ENCODE measurements at regions not wholly inside any gene's neighbourhood (a gene's known extent, or its start where the extent isn't known, plus 50 kb on each side); places are given as distances from the start of the nearest gene placed in this dataset.

DNA sequence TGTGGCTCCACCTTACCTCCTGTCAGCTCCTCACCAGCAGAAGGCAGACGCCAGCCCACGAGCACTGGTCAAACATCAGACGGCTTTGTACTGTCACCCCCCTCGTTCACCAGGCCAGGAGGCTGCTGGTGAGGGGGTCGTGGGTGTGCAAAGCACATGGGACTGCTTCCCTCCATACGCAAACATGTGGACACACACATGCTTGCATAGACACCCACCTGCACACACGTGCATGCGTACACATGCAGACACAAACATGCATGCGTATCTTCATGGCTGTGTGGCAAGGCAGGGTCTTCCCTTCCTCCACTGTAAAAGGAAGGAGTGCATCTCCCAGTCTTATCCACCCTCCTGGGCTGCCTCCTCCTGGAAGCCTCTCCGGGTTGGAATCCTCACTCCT is 178.5 kb downstream of the OLFM1 start:
- Histone ChIP-seq H3K4me1 (replicated peaks in 1 of 2; ENCODE audit: control insufficient read depth in 2 of 2, insufficient read depth in 2 of 2, low read length in 2 of 2) (no peaks in the 10 kb centered on the region; a peak in 1 of 5 replicates), H2AFZ (ENCODE audit: low read depth, low read length) (no peak overlapping the region), H3K9me1 (ENCODE audit: control insufficient read depth, insufficient read depth, low read length) (no peaks in the 10 kb centered on the region), H3K36me3 (ENCODE audit: control insufficient read depth, insufficient read depth, low read length) (no peaks in the 10 kb centered on the region), H3K9ac (ENCODE audit: insufficient read depth in 1 of 2, low read depth in 2 of 2, low read length in 2 of 2) (no peak overlapping the region), H3K9me3 (replicated peaks; ENCODE audit: control insufficient read depth, insufficient read depth, low read depth, low read length) (no peaks in the 10 kb centered on the region), H3K4me2 (ENCODE audit: insufficient read depth, low read length) (no peak overlapping the region), H4K20me1 (replicated peaks; ENCODE audit: control insufficient read depth, insufficient read depth, low read length) (0 out of 2 replicates have a peak, but pooled peaks cover 4% of the 10 kb centered on the region), H3K27ac (ENCODE audit: extremely low read depth, low read depth, low read length) (no peak overlapping the region), H3K4me3 (no peak overlapping the region), H3K79me2 (ENCODE audit: control insufficient read depth, insufficient read depth, low read length) (no peaks in the 10 kb centered on the region), H3K27me3 (ENCODE audit: control insufficient read depth in 2 of 2, insufficient read depth in 2 of 2, low read length in 2 of 2) (peaks cover 6 to 62% of the 10 kb centered on the region in 2 experiments; a peak in 2 of 5 replicates)
- no peak for FAIRE-seq
- no TSS peak for BruUV-seq (replicated peaks)
- POLR2A ChIA-PET: no interaction called here
- 0% methylated on average over 9 of the region's 10 CpGs for WGBS (ENCODE audit: insufficient coverage, low coverage, missing lambda C conversion rate)
- no peak for ATAC-seq
- TF ChIP-seq, protein P1, sequence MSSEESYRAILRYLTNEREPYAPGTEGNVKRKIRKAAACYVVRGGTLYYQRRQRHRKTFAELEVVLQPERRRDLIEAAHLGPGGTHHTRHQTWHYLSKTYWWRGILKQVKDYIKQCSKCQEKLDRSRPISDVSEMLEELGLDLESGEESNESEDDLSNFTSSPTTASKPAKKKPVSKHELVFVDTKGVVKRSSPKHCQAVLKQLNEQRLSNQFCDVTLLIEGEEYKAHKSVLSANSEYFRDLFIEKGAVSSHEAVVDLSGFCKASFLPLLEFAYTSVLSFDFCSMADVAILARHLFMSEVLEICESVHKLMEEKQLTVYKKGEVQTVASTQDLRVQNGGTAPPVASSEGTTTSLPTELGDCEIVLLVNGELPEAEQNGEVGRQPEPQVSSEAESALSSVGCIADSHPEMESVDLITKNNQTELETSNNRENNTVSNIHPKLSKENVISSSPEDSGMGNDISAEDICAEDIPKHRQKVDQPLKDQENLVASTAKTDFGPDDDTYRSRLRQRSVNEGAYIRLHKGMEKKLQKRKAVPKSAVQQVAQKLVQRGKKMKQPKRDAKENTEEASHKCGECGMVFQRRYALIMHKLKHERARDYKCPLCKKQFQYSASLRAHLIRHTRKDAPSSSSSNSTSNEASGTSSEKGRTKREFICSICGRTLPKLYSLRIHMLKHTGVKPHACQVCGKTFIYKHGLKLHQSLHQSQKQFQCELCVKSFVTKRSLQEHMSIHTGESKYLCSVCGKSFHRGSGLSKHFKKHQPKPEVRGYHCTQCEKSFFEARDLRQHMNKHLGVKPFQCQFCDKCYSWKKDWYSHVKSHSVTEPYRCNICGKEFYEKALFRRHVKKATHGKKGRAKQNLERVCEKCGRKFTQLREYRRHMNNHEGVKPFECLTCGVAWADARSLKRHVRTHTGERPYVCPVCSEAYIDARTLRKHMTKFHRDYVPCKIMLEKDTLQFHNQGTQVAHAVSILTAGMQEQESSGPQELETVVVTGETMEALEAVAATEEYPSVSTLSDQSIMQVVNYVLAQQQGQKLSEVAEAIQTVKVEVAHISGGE (CRISPR knock-in tag; IDR thresholded peaks at IDR 0.05): no peak
- TF ChIP-seq ZFP36 (IDR thresholded peaks at IDR 0.05; ENCODE audit: low read depth, low read length, partially characterized antibody) (peak; percentile 39), XRCC4 (IDR thresholded peaks at IDR 0.05; ENCODE audit: extremely low read depth, insufficient read depth, insufficient read length) (no peak)
- intact Hi-C loops (cut with micrococcal nuclease): no loop called here
- in situ Hi-C loops (cut with MboI): no loop called here
- CTCF ChIA-PET (ENCODE audit: low intra/inter-chr PET ratio): no interaction called here
- no peak for DNase-seq (ENCODE audit: extremely low read depth in 1 of 4, low spot score in 3 of 4)

All from K562 (cell line).